ENCODE measurements at regions not wholly inside any gene's neighbourhood (a gene's known extent, or its start where the extent isn't known, plus 50 kb on each side); places are given as distances from the start of the nearest gene placed in this dataset.

DNA sequence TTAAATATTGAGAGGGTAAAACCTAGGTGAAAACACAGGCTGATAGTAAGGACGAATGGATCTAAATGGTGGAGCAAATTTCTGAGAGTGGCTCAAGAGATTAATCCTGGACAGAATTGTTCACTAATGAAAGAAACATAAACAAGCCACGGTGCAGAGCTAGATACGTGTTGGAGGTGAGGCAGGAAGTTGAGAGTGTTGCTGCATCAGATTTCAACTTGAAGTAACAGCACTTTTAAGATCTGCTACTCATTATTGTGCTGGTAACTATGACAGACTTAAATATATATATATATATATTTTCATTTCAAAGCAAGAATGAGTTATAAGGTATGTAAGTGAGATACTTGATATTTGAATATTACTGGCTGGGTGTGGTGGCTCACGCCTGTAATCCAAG lies 64.9 kb downstream of the PTGS2 start:
- TF ChIP-seq NFE2L1 (CRISPR knock-in tag; IDR thresholded peaks at IDR 0.05) (no peak), CBFB (CRISPR knock-in tag; IDR thresholded peaks at IDR 0.05; ENCODE audit: low read depth) (no peak), GABPB1 (CRISPR knock-in tag; IDR thresholded peaks at IDR 0.05) (no peak), TEAD4 (CRISPR knock-in tag; IDR thresholded peaks at IDR 0.05) (no peak), JAZF1 (CRISPR knock-in tag; IDR thresholded peaks at IDR 0.05) (no peak)
- TF ChIP-seq, protein P1, sequence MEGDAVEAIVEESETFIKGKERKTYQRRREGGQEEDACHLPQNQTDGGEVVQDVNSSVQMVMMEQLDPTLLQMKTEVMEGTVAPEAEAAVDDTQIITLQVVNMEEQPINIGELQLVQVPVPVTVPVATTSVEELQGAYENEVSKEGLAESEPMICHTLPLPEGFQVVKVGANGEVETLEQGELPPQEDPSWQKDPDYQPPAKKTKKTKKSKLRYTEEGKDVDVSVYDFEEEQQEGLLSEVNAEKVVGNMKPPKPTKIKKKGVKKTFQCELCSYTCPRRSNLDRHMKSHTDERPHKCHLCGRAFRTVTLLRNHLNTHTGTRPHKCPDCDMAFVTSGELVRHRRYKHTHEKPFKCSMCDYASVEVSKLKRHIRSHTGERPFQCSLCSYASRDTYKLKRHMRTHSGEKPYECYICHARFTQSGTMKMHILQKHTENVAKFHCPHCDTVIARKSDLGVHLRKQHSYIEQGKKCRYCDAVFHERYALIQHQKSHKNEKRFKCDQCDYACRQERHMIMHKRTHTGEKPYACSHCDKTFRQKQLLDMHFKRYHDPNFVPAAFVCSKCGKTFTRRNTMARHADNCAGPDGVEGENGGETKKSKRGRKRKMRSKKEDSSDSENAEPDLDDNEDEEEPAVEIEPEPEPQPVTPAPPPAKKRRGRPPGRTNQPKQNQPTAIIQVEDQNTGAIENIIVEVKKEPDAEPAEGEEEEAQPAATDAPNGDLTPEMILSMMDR (IDR thresholded peaks at IDR 0.05) = no peak
- TF ChIP-seq, protein P2, sequence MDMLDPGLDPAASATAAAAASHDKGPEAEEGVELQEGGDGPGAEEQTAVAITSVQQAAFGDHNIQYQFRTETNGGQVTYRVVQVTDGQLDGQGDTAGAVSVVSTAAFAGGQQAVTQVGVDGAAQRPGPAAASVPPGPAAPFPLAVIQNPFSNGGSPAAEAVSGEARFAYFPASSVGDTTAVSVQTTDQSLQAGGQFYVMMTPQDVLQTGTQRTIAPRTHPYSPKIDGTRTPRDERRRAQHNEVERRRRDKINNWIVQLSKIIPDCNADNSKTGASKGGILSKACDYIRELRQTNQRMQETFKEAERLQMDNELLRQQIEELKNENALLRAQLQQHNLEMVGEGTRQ (CRISPR knock-in tag; IDR thresholded peaks at IDR 0.05) = no peak
- TF ChIP-seq, protein P3, sequence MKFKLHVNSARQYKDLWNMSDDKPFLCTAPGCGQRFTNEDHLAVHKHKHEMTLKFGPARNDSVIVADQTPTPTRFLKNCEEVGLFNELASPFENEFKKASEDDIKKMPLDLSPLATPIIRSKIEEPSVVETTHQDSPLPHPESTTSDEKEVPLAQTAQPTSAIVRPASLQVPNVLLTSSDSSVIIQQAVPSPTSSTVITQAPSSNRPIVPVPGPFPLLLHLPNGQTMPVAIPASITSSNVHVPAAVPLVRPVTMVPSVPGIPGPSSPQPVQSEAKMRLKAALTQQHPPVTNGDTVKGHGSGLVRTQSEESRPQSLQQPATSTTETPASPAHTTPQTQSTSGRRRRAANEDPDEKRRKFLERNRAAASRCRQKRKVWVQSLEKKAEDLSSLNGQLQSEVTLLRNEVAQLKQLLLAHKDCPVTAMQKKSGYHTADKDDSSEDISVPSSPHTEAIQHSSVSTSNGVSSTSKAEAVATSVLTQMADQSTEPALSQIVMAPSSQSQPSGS (CRISPR knock-in tag; IDR thresholded peaks at IDR 0.05; ENCODE audit: borderline replicate concordance, low read depth) = no peak
- TF ChIP-seq, protein P4, sequence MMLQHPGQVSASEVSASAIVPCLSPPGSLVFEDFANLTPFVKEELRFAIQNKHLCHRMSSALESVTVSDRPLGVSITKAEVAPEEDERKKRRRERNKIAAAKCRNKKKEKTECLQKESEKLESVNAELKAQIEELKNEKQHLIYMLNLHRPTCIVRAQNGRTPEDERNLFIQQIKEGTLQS (CRISPR knock-in tag; conservative IDR thresholded peaks at IDR 0.05) = no peak
- TF ChIP-seq, protein P5, sequence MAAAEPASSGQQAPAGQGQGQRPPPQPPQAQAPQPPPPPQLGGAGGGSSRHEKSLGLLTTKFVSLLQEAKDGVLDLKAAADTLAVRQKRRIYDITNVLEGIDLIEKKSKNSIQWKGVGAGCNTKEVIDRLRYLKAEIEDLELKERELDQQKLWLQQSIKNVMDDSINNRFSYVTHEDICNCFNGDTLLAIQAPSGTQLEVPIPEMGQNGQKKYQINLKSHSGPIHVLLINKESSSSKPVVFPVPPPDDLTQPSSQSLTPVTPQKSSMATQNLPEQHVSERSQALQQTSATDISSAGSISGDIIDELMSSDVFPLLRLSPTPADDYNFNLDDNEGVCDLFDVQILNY (CRISPR knock-in tag; IDR thresholded peaks at IDR 0.05) = no peak
- TF ChIP-seq, protein P6, sequence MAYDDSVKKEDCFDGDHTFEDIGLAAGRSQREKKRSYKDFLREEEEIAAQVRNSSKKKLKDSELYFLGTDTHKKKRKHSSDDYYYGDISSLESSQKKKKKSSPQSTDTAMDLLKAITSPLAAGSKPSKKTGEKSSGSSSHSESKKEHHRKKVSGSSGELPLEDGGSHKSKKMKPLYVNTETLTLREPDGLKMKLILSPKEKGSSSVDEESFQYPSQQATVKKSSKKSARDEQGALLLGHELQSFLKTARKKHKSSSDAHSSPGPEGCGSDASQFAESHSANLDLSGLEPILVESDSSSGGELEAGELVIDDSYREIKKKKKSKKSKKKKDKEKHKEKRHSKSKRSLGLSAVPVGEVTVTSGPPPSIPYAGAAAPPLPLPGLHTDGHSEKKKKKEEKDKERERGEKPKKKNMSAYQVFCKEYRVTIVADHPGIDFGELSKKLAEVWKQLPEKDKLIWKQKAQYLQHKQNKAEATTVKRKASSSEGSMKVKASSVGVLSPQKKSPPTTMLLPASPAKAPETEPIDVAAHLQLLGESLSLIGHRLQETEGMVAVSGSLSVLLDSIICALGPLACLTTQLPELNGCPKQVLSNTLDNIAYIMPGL (CRISPR knock-in tag; IDR thresholded peaks at IDR 0.05) = no peak
- TF ChIP-seq, protein P7, sequence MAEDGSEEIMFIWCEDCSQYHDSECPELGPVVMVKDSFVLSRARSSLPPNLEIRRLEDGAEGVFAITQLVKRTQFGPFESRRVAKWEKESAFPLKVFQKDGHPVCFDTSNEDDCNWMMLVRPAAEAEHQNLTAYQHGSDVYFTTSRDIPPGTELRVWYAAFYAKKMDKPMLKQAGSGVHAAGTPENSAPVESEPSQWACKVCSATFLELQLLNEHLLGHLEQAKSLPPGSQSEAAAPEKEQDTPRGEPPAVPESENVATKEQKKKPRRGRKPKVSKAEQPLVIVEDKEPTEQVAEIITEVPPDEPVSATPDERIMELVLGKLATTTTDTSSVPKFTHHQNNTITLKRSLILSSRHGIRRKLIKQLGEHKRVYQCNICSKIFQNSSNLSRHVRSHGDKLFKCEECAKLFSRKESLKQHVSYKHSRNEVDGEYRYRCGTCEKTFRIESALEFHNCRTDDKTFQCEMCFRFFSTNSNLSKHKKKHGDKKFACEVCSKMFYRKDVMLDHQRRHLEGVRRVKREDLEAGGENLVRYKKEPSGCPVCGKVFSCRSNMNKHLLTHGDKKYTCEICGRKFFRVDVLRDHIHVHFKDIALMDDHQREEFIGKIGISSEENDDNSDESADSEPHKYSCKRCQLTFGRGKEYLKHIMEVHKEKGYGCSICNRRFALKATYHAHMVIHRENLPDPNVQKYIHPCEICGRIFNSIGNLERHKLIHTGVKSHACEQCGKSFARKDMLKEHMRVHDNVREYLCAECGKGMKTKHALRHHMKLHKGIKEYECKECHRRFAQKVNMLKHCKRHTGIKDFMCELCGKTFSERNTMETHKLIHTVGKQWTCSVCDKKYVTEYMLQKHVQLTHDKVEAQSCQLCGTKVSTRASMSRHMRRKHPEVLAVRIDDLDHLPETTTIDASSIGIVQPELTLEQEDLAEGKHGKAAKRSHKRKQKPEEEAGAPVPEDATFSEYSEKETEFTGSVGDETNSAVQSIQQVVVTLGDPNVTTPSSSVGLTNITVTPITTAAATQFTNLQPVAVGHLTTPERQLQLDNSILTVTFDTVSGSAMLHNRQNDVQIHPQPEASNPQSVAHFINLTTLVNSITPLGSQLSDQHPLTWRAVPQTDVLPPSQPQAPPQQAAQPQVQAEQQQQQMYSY (CRISPR knock-in tag; IDR thresholded peaks at IDR 0.05) = no peak
